Loucy (cell line): ENCODE measurements at regions not wholly inside any gene's neighbourhood (a gene's known extent, or its start where the extent isn't known, plus 50 kb on each side); places are given as distances from the start of the nearest gene placed in this dataset.

Source experiments
- H2AFZ ChIP-seq: fragments of 200-600 bp; sonication (generic); 2 replicates; pipeline ENCODE4 v1.6.0; 2016; ENCODE audit warnings: antibody characterized with exemption, mild to moderate bottlenecking, low read length, moderate library complexity
- H3F3A ChIP-seq: fragments of 200-600 bp; 2 replicates; pipeline ENCODE4 v1.6.0; 2016; ENCODE audit warnings: antibody characterized with exemption, low read depth, mild to moderate bottlenecking
- H3K27me3 ChIP-seq: fragments of 200-600 bp; sonication (generic); 2 replicates; pipeline ENCODE4 v1.6.1; 2014; ENCODE audit warnings: low read length, mild to moderate bottlenecking; ENCODE audit not compliant: insufficient read depth, poor library complexity, severe bottlenecking
- H3K36me3 ChIP-seq: fragments of 200-600 bp; sonication (generic); 2 replicates; pipeline ENCODE4 v1.6.1; 2016; ENCODE audit warnings: low read length; ENCODE audit not compliant: insufficient read depth
- H3K4me1 ChIP-seq: fragments of 200-600 bp; sonication (generic); 2 replicates; pipeline ENCODE4 v1.5.1; 2014; ENCODE audit warnings: low read length, mild to moderate bottlenecking; ENCODE audit not compliant: insufficient read depth, poor library complexity, severe bottlenecking
- H3K4me2 ChIP-seq: fragments of 200-600 bp; sonication (generic); 2 replicates; pipeline ENCODE4 v1.6.0; 2014; ENCODE audit warnings: antibody characterized with exemption, low read length, low read depth, mild to moderate bottlenecking; ENCODE audit not compliant: poor library complexity, severe bottlenecking
- H3K4me3 ChIP-seq: fragments of 200-600 bp; sonication (generic); 2 replicates; pipeline ENCODE4 v1.5.1; 2014; ENCODE audit warnings: low read length, mild to moderate bottlenecking, mixed read lengths; ENCODE audit not compliant: poor library complexity, severe bottlenecking
- H3K79me2 ChIP-seq: fragments of 200-600 bp; sonication (generic); 2 replicates; pipeline ENCODE4 v1.6.1; 2014; ENCODE audit warnings: low read length; ENCODE audit not compliant: insufficient read depth
- H3K9ac ChIP-seq: fragments of 200-600 bp; sonication (generic); 2 replicates; pipeline ENCODE4 v1.6.0; 2014; ENCODE audit warnings: mild to moderate bottlenecking, low read depth, low read length, moderate library complexity; ENCODE audit not compliant: poor library complexity, severe bottlenecking
- H3K9me2 ChIP-seq: fragments of 200-600 bp; sonication (generic); replicated peaks from 2 replicates; pipeline ENCODE4 v1.6.1; 2016; ENCODE audit warnings: low read depth, low read length, mixed read lengths
- H3K9me3 ChIP-seq: fragments of 200-600 bp; sonication (generic); 2 replicates; pipeline ENCODE4 v1.6.1; 2014; ENCODE audit warnings: mild to moderate bottlenecking, antibody characterized with exemption, low read length, low read depth; ENCODE audit not compliant: insufficient read depth
- H4K20me1 ChIP-seq: fragments of 200-600 bp; sonication (generic); 2 replicates; pipeline ENCODE4 v1.6.0; 2014; ENCODE audit warnings: antibody characterized with exemption, low read length, mild to moderate bottlenecking; ENCODE audit not compliant: insufficient read depth, poor library complexity, severe bottlenecking
- EZH2phosphoT487 ChIP-seq: fragments of 200-600 bp; IDR thresholded peaks from 2 replicates; pipeline ENCODE4 v1.6.1; 2018; ENCODE audit warnings: antibody characterized with exemption, mild to moderate bottlenecking, moderate library complexity, borderline replicate concordance
- TF ChIP-seq, protein P1 (sequence below): fragments of 200-600 bp; sonication (generic); conservative IDR thresholded peaks from 2 replicates; pipeline ENCODE4 v1.5.1; 2014; ENCODE audit warnings: mild to moderate bottlenecking, antibody characterized with exemption, low read length

- Histone ChIP-seq H3K27me3 (no peaks in the 10 kb centered on the region), H4K20me1 (no peaks in the 10 kb centered on the region), H3K4me3 (no peak overlapping the region), H3K36me3 (no peaks in the 10 kb centered on the region), H3K79me2 (no peaks in the 10 kb centered on the region), H3K4me1 (no peaks in the 10 kb centered on the region), H3K9me2 (no peaks in the 10 kb centered on the region), H3K9ac (no peak overlapping the region), H2AFZ (no peak overlapping the region), H3F3A (no peaks in the 10 kb centered on the region), H3K4me2 (no peak overlapping the region), H3K9me3 (peaks cover 4% of the 10 kb centered on the region; the same call in 1 of the 2 replicates)
- TF ChIP-seq, protein P1, sequence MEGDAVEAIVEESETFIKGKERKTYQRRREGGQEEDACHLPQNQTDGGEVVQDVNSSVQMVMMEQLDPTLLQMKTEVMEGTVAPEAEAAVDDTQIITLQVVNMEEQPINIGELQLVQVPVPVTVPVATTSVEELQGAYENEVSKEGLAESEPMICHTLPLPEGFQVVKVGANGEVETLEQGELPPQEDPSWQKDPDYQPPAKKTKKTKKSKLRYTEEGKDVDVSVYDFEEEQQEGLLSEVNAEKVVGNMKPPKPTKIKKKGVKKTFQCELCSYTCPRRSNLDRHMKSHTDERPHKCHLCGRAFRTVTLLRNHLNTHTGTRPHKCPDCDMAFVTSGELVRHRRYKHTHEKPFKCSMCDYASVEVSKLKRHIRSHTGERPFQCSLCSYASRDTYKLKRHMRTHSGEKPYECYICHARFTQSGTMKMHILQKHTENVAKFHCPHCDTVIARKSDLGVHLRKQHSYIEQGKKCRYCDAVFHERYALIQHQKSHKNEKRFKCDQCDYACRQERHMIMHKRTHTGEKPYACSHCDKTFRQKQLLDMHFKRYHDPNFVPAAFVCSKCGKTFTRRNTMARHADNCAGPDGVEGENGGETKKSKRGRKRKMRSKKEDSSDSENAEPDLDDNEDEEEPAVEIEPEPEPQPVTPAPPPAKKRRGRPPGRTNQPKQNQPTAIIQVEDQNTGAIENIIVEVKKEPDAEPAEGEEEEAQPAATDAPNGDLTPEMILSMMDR, result no peak
- no peak for TF ChIP-seq EZH2phosphoT487
Observed at GRCh38 chr20:57032847-57033246, 233.6 kb downstream of the BMP7 start.

- no peak overlapping the region for H3K9ac ChIP-seq
- no peaks in the 10 kb centered on the region for H3K79me2 ChIP-seq
- peaks cover 4% of the 10 kb centered on the region; the same call in 1 of the 2 replicates for H3K9me3 ChIP-seq
- no peak overlapping the region for H3K4me3 ChIP-seq
- H3F3A ChIP-seq, result no peaks in the 10 kb centered on the region
- H3K4me1 ChIP-seq, result no peaks in the 10 kb centered on the region
- H3K27me3 ChIP-seq, result no peaks in the 10 kb centered on the region
- H2AFZ ChIP-seq, result no peak overlapping the region
- H3K4me2 ChIP-seq, result no peak overlapping the region
- H4K20me1 ChIP-seq, result no peaks in the 10 kb centered on the region
- H3K9me2 ChIP-seq, result no peaks in the 10 kb centered on the region
- no peaks in the 10 kb centered on the region for H3K36me3 ChIP-seq
- TF ChIP-seq EZH2phosphoT487, result no peak
- TF ChIP-seq, protein P1, result no peak
Observed at GRCh38 chr20:57034001-57034400, 232.4 kb downstream of the BMP7 start.

DNA sequence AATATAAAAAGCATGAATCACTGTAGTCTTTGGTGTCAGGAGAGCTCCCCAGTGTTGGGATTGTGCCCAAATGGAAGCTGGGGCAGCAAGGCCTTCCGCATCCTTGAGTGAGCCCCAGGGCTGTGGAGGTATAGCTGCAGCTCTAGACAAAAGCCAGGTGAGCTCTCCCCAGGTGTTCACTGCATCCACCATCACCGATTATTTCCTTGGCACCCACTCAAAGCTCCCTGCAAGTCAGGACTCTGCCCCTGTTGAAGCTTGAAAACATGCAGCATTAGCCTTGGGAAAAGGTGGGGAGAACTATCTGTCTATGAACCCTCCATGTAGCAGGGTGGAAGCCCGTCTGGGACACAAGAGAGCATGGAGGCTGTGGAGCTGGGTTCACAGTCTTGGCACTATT, 228.8 kb downstream of the BMP7 start:
- Histone ChIP-seq H4K20me1 (no peaks in the 10 kb centered on the region), H3K4me3 (no peak overlapping the region), H3K9me3 (peaks cover 4% of the 10 kb centered on the region; the same call in 1 of the 2 replicates), H3F3A (no peaks in the 10 kb centered on the region), H3K79me2 (no peaks in the 10 kb centered on the region), H3K4me1 (no peaks in the 10 kb centered on the region), H3K9me2 (no peaks in the 10 kb centered on the region), H3K27me3 (no peaks in the 10 kb centered on the region), H3K9ac (no peak overlapping the region), H3K4me2 (no peak overlapping the region), H2AFZ (no peak overlapping the region), H3K36me3 (no peaks in the 10 kb centered on the region)
- TF ChIP-seq EZH2phosphoT487, result no peak
- TF ChIP-seq, protein P1, result no peak
